H9 (cell line): ENCODE measurements at regions not wholly inside any gene's neighbourhood (a gene's known extent, or its start where the extent isn't known, plus 50 kb on each side); places are given as distances from the start of the nearest gene placed in this dataset.

Source experiments
- DNase-seq: peaks from one replicate; pipeline ENCODE4 v3.0.0-alpha.2; 2017
- H2AFZ ChIP-seq: one replicate; pipeline ENCODE4 v1.6.1; 2013; ENCODE audit warnings: mild to moderate bottlenecking, low read length, control low read depth, moderate library complexity
- H2AK5ac ChIP-seq: 2 replicates; pipeline ENCODE4 v1.6.1; 2013; ENCODE audit warnings: low read length, control low read depth, mixed read lengths; ENCODE audit not compliant: insufficient read length
- H2BK120ac ChIP-seq: one replicate; pipeline ENCODE4 v1.6.1; 2013; ENCODE audit warnings: low read depth, mild to moderate bottlenecking, low read length, control low read depth, inconsistent platforms; ENCODE audit not compliant: poor library complexity, severe bottlenecking
- H2BK12ac ChIP-seq: 2 replicates; pipeline ENCODE4 v1.6.1; 2013; ENCODE audit warnings: low read length, control low read depth, mixed read lengths, low read depth; ENCODE audit not compliant: insufficient read length
- H2BK15ac ChIP-seq: 2 replicates; pipeline ENCODE4 v1.6.1; 2013; ENCODE audit warnings: low read depth, low read length, control low read depth
- H2BK20ac ChIP-seq: one replicate; pipeline ENCODE4 v1.6.1; 2013; ENCODE audit warnings: low read depth, mild to moderate bottlenecking, low read length, control low read depth, inconsistent platforms; ENCODE audit not compliant: poor library complexity, severe bottlenecking
- H2BK5ac ChIP-seq: 2 replicates; pipeline ENCODE4 v1.6.1; 2013; ENCODE audit warnings: low read length, control low read depth, mixed read lengths; ENCODE audit not compliant: insufficient read length
- H3K14ac ChIP-seq: 2 replicates; pipeline ENCODE4 v1.6.1; 2013; ENCODE audit warnings: low read length, control low read depth; ENCODE audit not compliant: insufficient read depth
- H3K18ac ChIP-seq: 2 replicates; pipeline ENCODE4 v1.6.1; 2013; ENCODE audit warnings: low read depth, mild to moderate bottlenecking, mixed read lengths, low read length, control low read depth; ENCODE audit not compliant: insufficient read length
- H3K23ac ChIP-seq: 2 replicates; pipeline ENCODE4 v1.6.1; 2013; ENCODE audit warnings: low read length, control low read depth, mixed read lengths, low read depth; ENCODE audit not compliant: insufficient read length
- H3K23me2 ChIP-seq: 2 replicates; pipeline ENCODE4 v1.6.1; 2013; ENCODE audit warnings: low read depth, mild to moderate bottlenecking, mixed read lengths, low read length, control low read depth; ENCODE audit not compliant: insufficient read length, poor library complexity, severe bottlenecking
- H3K27ac ChIP-seq: 2 replicates; pipeline ENCODE4 v1.5.1; 2013; ENCODE audit warnings: low read length, control low read depth, mixed read lengths, low read depth; ENCODE audit not compliant: insufficient read length
- H3K27me3 ChIP-seq: 2 replicates; pipeline ENCODE4 v1.6.1; 2013; ENCODE audit warnings: low read length, control low read depth, inconsistent platforms; ENCODE audit not compliant: insufficient read depth
- H3K4ac ChIP-seq: 2 replicates; pipeline ENCODE4 v1.6.1; 2013; ENCODE audit warnings: low read depth, mild to moderate bottlenecking, control low read depth, inconsistent platforms, low read length, moderate library complexity
- H3K4me1 ChIP-seq: 2 replicates; pipeline ENCODE4 v1.6.1; 2013; ENCODE audit warnings: low read length, control low read depth, inconsistent platforms; ENCODE audit not compliant: insufficient read depth
- H3K4me2 ChIP-seq: 2 replicates; pipeline ENCODE4 v1.6.1; 2013; ENCODE audit warnings: low read length, control low read depth, mixed read lengths; ENCODE audit not compliant: insufficient read length, insufficient read depth
- H3K56ac ChIP-seq: 2 replicates; pipeline ENCODE4 v1.6.1; 2013; ENCODE audit warnings: low read depth, mild to moderate bottlenecking, mixed read lengths, low read length, control low read depth; ENCODE audit not compliant: insufficient read length
- H3K79me1 ChIP-seq: 2 replicates; pipeline ENCODE4 v1.6.1; 2013; ENCODE audit warnings: low read depth, mild to moderate bottlenecking, moderate library complexity, low read length, control low read depth, inconsistent platforms; ENCODE audit not compliant: insufficient read depth, poor library complexity, severe bottlenecking
- H3K79me2 ChIP-seq: 2 replicates; pipeline ENCODE4 v1.6.1; 2013; ENCODE audit warnings: low read length, control low read depth, inconsistent platforms; ENCODE audit not compliant: insufficient read depth
- H3K9ac ChIP-seq: 2 replicates; pipeline ENCODE4 v1.6.1; 2013; ENCODE audit warnings: low read length, control low read depth, mixed read lengths; ENCODE audit not compliant: insufficient read length; ENCODE audit errors: extremely low read depth
- H3K9me3 ChIP-seq: one replicate; pipeline ENCODE4 v1.6.1; 2013; ENCODE audit warnings: low read depth, low read length, inconsistent platforms; ENCODE audit not compliant: control insufficient read depth
- H3T11ph ChIP-seq: one replicate; pipeline ENCODE4 v1.6.1; 2013; ENCODE audit warnings: mild to moderate bottlenecking, low read length, control low read depth, inconsistent platforms
- H4K20me1 ChIP-seq: one replicate; pipeline ENCODE4 v1.6.1; 2013; ENCODE audit not compliant: control insufficient read depth, insufficient read length, insufficient read depth
- H4K5ac ChIP-seq: 2 replicates; pipeline ENCODE4 v1.6.1; 2013; ENCODE audit warnings: low read depth, mild to moderate bottlenecking, mixed read lengths, low read length, control low read depth; ENCODE audit not compliant: insufficient read length
- H4K8ac ChIP-seq: replicated peaks from 2 replicates; pipeline ENCODE4 v1.6.1; 2013; ENCODE audit warnings: low read length, control low read depth, mixed read lengths, low read depth; ENCODE audit not compliant: insufficient read length
- H4K91ac ChIP-seq: 2 replicates; pipeline ENCODE4 v1.6.1; 2013; ENCODE audit warnings: low read depth, mild to moderate bottlenecking, moderate library complexity, mixed read lengths, low read length, control low read depth; ENCODE audit not compliant: insufficient read length
- H3K27ac Mint-ChIP-seq, 3 experiments: 2 replicates in 2 of 3; 3 replicates in 1 of 3; pipeline ENCODE4 v1.8.0; 2020 to 2021; ENCODE audit warnings: mixed read lengths in 3 of 3, mild to moderate bottlenecking in 1 of 3, moderate library complexity in 1 of 3
- H3K27me3 Mint-ChIP-seq: 2 replicates; pipeline ENCODE4 v1.8.0; 2021; ENCODE audit warnings: low read depth, mild to moderate bottlenecking, moderate library complexity, mixed read lengths
- H3K36me3 Mint-ChIP-seq, 3 experiments: 2 replicates in 2 of 3; 3 replicates in 1 of 3; pipeline ENCODE4 v1.8.0; 2020 to 2021; ENCODE audit warnings: low read depth in 3 of 3, mixed read lengths in 3 of 3; ENCODE audit not compliant: insufficient read depth in 1 of 3
- H3K4me1 Mint-ChIP-seq, 2 experiments: 2 replicates each; pipeline ENCODE4 v1.8.0; 2020; ENCODE audit warnings: mixed read lengths in 2 of 2
- H3K4me3 Mint-ChIP-seq, 2 experiments: 2 replicates in 1 of 2; 3 replicates in 1 of 2; pipeline ENCODE4 v1.8.0; 2020 to 2021; ENCODE audit warnings: mild to moderate bottlenecking in 2 of 2, mixed read lengths in 2 of 2, moderate library complexity in 1 of 2
- H3K9me3 Mint-ChIP-seq, 2 experiments: 2 replicates in 1 of 2; 3 replicates in 1 of 2; pipeline ENCODE4 v1.8.0; 2020; ENCODE audit warnings: mild to moderate bottlenecking in 2 of 2, mixed read lengths in 2 of 2, moderate library complexity in 1 of 2
- CTCF ChIP-seq: fragments of 200-600 bp; sonication (generic); conservative IDR thresholded peaks from 3 replicates; pipeline ENCODE4 v1.8.0; 2021; ENCODE audit warnings: antibody characterized with exemption, mild to moderate bottlenecking
- WGBS: extraction: QIAGEN DNeasy Blood & Tissue Kit; methylation state at CpG from one replicate; pipeline ENCODE4 v1.1.7; 2013; ENCODE audit warnings: missing lambda C conversion rate, low lambda C conversion rate, mixed read lengths; ENCODE audit not compliant: insufficient read length; ENCODE audit errors: extremely low coverage; 5-methylcytosine and 5-hydroxymethylcytosine counted together

- TF ChIP-seq CTCF = no peak
- Histone ChIP-seq H4K8ac (no peak overlapping the region), H4K91ac (no peak overlapping the region), H3K23ac (no peak overlapping the region), H3K4ac (no peak overlapping the region), H3K79me1 (no peaks in the 10 kb centered on the region), H2BK15ac (no peak overlapping the region), H3K14ac (no peak overlapping the region), H3T11ph (no peak overlapping the region), H2AFZ (no peak overlapping the region), H3K4me2 (no peak overlapping the region), H2BK120ac (no peak overlapping the region), H3K9ac (no peak overlapping the region), H3K56ac (no peak overlapping the region), H3K4me1 (no peaks in the 10 kb centered on the region), H3K79me2 (no peaks in the 10 kb centered on the region), H2BK20ac (no peak overlapping the region), H2BK5ac (no peak overlapping the region), H3K18ac (no peak overlapping the region), H2BK12ac (no peak overlapping the region), H4K5ac (no peak overlapping the region), H3K27me3 (no peaks in the 10 kb centered on the region), H4K20me1 (no peaks in the 10 kb centered on the region), H2AK5ac (no peak overlapping the region), H3K27ac (no peak overlapping the region), H3K9me3 (no peaks in the 10 kb centered on the region), H3K23me2 (no peaks in the 10 kb centered on the region)
- Mint-ChIP-seq H3K9me3 (no peaks in the 10 kb centered on the region), H3K27ac (no peak overlapping the region), H3K36me3 (no peaks in the 10 kb centered on the region), H3K4me1 (peaks cover 2 to 3% of the 10 kb centered on the region in 2 experiments), H3K27me3 (no peaks in the 10 kb centered on the region), H3K4me3 (no peak overlapping the region)
- no peak for DNase-seq
- WGBS = 100% methylated on average over 1 of the region's 5 CpGs
Observed at GRCh38 chr3:88812576-88812975, 294.8 kb upstream of the EPHA3 start.
